ENCODE measurements at regions not wholly inside any gene's neighbourhood (a gene's known extent, or its start where the extent isn't known, plus 50 kb on each side); places are given as distances from the start of the nearest gene placed in this dataset.
"Not testable (repeated sequence)": the region's sequence is repeated elsewhere in the genome, so short reads cannot be mapped to it uniquely, and the experiment has no call there.

GRCh38 chr2:118611691-118612090 is 235.8 kb downstream of the EN1 start:
- DNase-seq = no peak

- DNase-seq = no peak
These were observed 238.3 kb downstream of the EN1 start for GRCh38 chr2:118609138-118609537.

GRCh38 chr2:118607641-118608040 is 239.8 kb downstream of the EN1 start:
- DNase-seq = no peak

- no peak for DNase-seq
These were observed 242.6 kb downstream of the EN1 start for GRCh38 chr2:118604811-118605210.

- DNase-seq = no peak
These were observed 243.1 kb downstream of the EN1 start for GRCh38 chr2:118604371-118604770.

GRCh38 chr2:118599141-118599540 is 248.3 kb downstream of the EN1 start:
- no peak for DNase-seq

GRCh38 chr2:118596620-118597019 is 250.8 kb downstream of the EN1 start:
- DNase-seq = no peak

GRCh38 chr2:118593257-118593656 is 254.2 kb downstream of the EN1 start:
- DNase-seq = no peak

GRCh38 chr2:118591223-118591622 is 256.2 kb downstream of the EN1 start:
- DNase-seq = no peak

GRCh38 chr2:118589721-118590120 is 257.7 kb downstream of the EN1 start:
- DNase-seq = no peak

GRCh38 chr2:118588850-118589249 is 258.6 kb downstream of the EN1 start:
- no peak for DNase-seq

- no peak for DNase-seq
These were observed 261.1 kb downstream of the EN1 start for GRCh38 chr2:118586312-118586711.

- DNase-seq = no peak
These were observed 262.6 kb downstream of the EN1 start for GRCh38 chr2:118584877-118585276.

GRCh38 chr2:118584062-118584749 is 263.2 kb downstream of the EN1 start:
- DNase-seq = no peak

GRCh38 chr2:118582058-118582457 is 265.4 kb downstream of the EN1 start:
- no peak for DNase-seq

- DNase-seq = no peak
These were observed 266.8 kb downstream of the EN1 start for GRCh38 chr2:118580651-118581050.

- DNase-seq = no peak
These were observed 267.3 kb downstream of the EN1 start for GRCh38 chr2:118580107-118580506.

- DNase-seq = no peak
These were observed 270.2 kb downstream of the EN1 start for GRCh38 chr2:118577202-118577601.

- DNase-seq = peak; percentile 13 to 21
These were observed 271.2 kb downstream of the EN1 start for GRCh38 chr2:118576109-118576855.

- not testable (repeated sequence) for DNase-seq
These were observed 275.1 kb downstream of the EN1 start for GRCh38 chr2:118572380-118572779.

GRCh38 chr2:118569876-118570535 is 277.4 kb downstream of the EN1 start:
- DNase-seq = peak; percentile 10 to 17

GRCh38 chr2:118568700-118569099 is 278.7 kb downstream of the EN1 start:
- DNase-seq = no peak
